K562 (cell line): ENCODE measurements at regions not wholly inside any gene's neighbourhood (a gene's known extent, or its start where the extent isn't known, plus 50 kb on each side); places are given as distances from the start of the nearest gene placed in this dataset.

Source experiments
- ATF7 ChIP-seq: fragments of 450-650 bp; IDR thresholded peaks from 2 replicates; pipeline ENCODE4 v1.7.1; 2014; ENCODE audit warnings: mild to moderate bottlenecking, moderate library complexity
- CBFB ChIP-seq: sonication (generic); formaldehyde crosslinking; IDR thresholded peaks from 2 replicates; pipeline ENCODE4 v1.4.0; 2020; ENCODE audit warnings: mild to moderate bottlenecking, missing genetic modification reagents
- ELF2 ChIP-seq: fragments of 250-450 bp; sonication (Bioruptor Pico); IDR thresholded peaks from 2 replicates; pipeline ENCODE4 v1.5.0; 2021; ENCODE audit warnings: mild to moderate bottlenecking
- ETV6 ChIP-seq, 3 experiments: fragments of 150-350 bp in 1 of 3; sonication (generic) in 1 of 3; formaldehyde crosslinking in 1 of 3; IDR thresholded peaks; 2 replicates each; pipeline versions ENCODE4 v1.6.1 to v1.8.0; 2014 to 2022; ENCODE audit warnings: borderline replicate concordance in 2 of 3, low read depth in 2 of 3, antibody characterized with exemption in 1 of 3, low read length in 1 of 3, mild to moderate bottlenecking in 1 of 3, missing genetic modification reagents in 1 of 3
- HMG20B ChIP-seq: fragments of 250-450 bp; sonication (Bioruptor Pico); IDR thresholded peaks from 2 replicates; pipeline ENCODE4 v1.5.0; 2021; ENCODE audit warnings: mild to moderate bottlenecking
- JUND ChIP-seq, 2 experiments: IDR thresholded peaks; 2 replicates in 1 of 2; 3 replicates in 1 of 2; pipeline ENCODE4 v1.6.1; 2011; ENCODE audit warnings: borderline replicate concordance in 2 of 2, low read depth in 2 of 2, low read length in 2 of 2, improper control_type of control experiment in 1 of 2, missing biosample characterization in 1 of 2, missing genetic modification characterization in 1 of 2, missing genetic modification reagents in 1 of 2
- KAT7 ChIP-seq: sonication (generic); formaldehyde crosslinking; IDR thresholded peaks from 2 replicates; pipeline ENCODE4 v1.8.0; 2022; ENCODE audit warnings: missing genetic modification reagents, mild to moderate bottlenecking, borderline replicate concordance
- KLF13 ChIP-seq: fragments of 450-650 bp; IDR thresholded peaks from 2 replicates; pipeline ENCODE4 v1.6.1; 2016; ENCODE audit warnings: missing genetic modification characterization, low read depth, mild to moderate bottlenecking, missing compliant biosample characterization, moderate library complexity, borderline replicate concordance
- LCOR ChIP-seq: sonication (generic); formaldehyde crosslinking; IDR thresholded peaks from 2 replicates; pipeline ENCODE4 v1.8.0; 2022; ENCODE audit warnings: mild to moderate bottlenecking, missing genetic modification reagents
- MBD2 ChIP-seq: sonication (generic); IDR thresholded peaks from 2 replicates; pipeline ENCODE4 v1.6.1; 2016; ENCODE audit warnings: low read depth, borderline replicate concordance
- MTA3 ChIP-seq: fragments of 450-650 bp; formaldehyde crosslinking; IDR thresholded peaks from 2 replicates; pipeline ENCODE4 v1.6.1; 2017; ENCODE audit warnings: mild to moderate bottlenecking, borderline replicate concordance
- MYBL2 ChIP-seq, 2 experiments: fragments of 450-650 bp in 1 of 2; sonication (generic) in 1 of 2; formaldehyde crosslinking in 1 of 2; IDR thresholded peaks; 2 replicates each; pipeline versions ENCODE4 v1.6.1 to v1.8.1; 2017 to 2022; ENCODE audit warnings: borderline replicate concordance in 1 of 2, inconsistent platforms in 1 of 2, low read depth in 1 of 2, mild to moderate bottlenecking in 1 of 2, missing genetic modification reagents in 1 of 2, moderate library complexity in 1 of 2
- PHF8 ChIP-seq: fragments of 200-600 bp; sonication (generic); IDR thresholded peaks from 2 replicates; pipeline ENCODE4 v1.6.1; 2012; ENCODE audit warnings: mixed run types, mild to moderate bottlenecking, inconsistent platforms, low read length, moderate library complexity, borderline replicate concordance
- PML ChIP-seq: IDR thresholded peaks from 2 replicates; pipeline ENCODE4 v1.6.1; 2012; ENCODE audit warnings: low read length, inconsistent platforms
- SRSF3 ChIP-seq: fragments of 200-400 bp; formaldehyde crosslinking; IDR thresholded peaks from 2 replicates; pipeline ENCODE4 v1.6.1; 2016; ENCODE audit warnings: mild to moderate bottlenecking, low read length, moderate library complexity; ENCODE audit not compliant: insufficient read depth
- U2AF1 ChIP-seq: fragments of 200-400 bp; formaldehyde crosslinking; optimal IDR thresholded peaks from 2 replicates; pipeline ENCODE3; 2017; ENCODE audit warnings: mild to moderate bottlenecking, low read depth, low read length, moderate library complexity
- YY1 ChIP-seq, 3 experiments: IDR thresholded peaks; 2 replicates each; pipeline ENCODE4 v1.6.1; 2011; ENCODE audit warnings: low read length in 2 of 3, mild to moderate bottlenecking in 2 of 3, moderate library complexity in 2 of 3, borderline replicate concordance in 1 of 3, control low read depth in 1 of 3, low read depth in 1 of 3; ENCODE audit not compliant: insufficient read depth in 3 of 3, insufficient replicate concordance in 2 of 3, control insufficient read depth in 1 of 3, insufficient read length in 1 of 3; ENCODE audit errors: extremely low read depth in 1 of 3
- TF ChIP-seq, protein P1 (sequence below): fragments of 450-650 bp; IDR thresholded peaks from 2 replicates; pipeline ENCODE4 v1.6.1; 2018; ENCODE audit not compliant: partially characterized antibody
- TF ChIP-seq, protein P2 (sequence below): fragments of 450-650 bp; formaldehyde crosslinking; IDR thresholded peaks from 2 replicates; pipeline ENCODE4 v1.4.0; 2020; ENCODE audit warnings: mild to moderate bottlenecking, mixed read lengths

DNA sequence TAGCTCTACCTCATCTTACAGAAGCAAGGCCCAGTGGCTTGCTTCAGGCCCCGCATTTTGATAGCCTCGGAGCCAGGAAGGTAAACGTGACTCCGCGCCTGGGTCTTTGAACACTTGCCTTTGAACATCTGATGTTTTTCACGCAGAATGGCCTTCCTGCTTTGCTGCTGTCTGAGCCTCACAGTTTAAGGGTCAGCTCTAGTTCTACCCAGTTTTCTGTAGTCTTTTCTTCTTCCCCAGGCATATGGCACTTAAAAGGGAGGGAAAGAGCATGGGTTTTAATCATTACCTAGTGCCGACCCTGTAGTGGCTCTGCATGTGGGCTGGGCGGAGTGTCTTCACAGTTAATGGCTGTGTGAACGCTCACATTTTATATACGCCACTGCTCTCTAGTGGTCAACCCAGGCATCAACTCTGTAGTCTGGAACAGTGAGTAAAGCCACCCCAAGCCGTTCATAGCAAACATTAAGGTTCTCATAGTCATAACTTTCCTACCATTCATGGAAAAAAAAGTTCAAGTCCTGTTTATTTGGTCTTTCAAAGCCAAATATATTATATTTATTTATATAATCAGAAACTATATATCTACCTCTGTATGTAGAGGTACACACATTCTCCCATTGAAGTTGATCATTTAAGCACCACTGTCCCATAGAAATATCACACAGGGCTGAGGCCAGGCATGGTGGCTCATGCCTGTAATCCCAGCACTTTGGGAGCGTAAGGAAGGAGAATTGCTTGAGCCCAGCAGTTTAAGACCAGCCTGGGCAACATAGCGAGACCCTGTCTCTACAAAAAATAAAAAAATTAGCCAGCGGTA lies 78.1 kb downstream of the IER5 start (continued):
- TF ChIP-seq MYBL2 (IDR thresholded peaks at IDR 0.05; ENCODE audit: low read depth), result no peak
- TF ChIP-seq MYBL2 (CRISPR knock-in tag; IDR thresholded peaks at IDR 0.05; ENCODE audit: borderline replicate concordance), result no peak
- TF ChIP-seq, protein P1, sequence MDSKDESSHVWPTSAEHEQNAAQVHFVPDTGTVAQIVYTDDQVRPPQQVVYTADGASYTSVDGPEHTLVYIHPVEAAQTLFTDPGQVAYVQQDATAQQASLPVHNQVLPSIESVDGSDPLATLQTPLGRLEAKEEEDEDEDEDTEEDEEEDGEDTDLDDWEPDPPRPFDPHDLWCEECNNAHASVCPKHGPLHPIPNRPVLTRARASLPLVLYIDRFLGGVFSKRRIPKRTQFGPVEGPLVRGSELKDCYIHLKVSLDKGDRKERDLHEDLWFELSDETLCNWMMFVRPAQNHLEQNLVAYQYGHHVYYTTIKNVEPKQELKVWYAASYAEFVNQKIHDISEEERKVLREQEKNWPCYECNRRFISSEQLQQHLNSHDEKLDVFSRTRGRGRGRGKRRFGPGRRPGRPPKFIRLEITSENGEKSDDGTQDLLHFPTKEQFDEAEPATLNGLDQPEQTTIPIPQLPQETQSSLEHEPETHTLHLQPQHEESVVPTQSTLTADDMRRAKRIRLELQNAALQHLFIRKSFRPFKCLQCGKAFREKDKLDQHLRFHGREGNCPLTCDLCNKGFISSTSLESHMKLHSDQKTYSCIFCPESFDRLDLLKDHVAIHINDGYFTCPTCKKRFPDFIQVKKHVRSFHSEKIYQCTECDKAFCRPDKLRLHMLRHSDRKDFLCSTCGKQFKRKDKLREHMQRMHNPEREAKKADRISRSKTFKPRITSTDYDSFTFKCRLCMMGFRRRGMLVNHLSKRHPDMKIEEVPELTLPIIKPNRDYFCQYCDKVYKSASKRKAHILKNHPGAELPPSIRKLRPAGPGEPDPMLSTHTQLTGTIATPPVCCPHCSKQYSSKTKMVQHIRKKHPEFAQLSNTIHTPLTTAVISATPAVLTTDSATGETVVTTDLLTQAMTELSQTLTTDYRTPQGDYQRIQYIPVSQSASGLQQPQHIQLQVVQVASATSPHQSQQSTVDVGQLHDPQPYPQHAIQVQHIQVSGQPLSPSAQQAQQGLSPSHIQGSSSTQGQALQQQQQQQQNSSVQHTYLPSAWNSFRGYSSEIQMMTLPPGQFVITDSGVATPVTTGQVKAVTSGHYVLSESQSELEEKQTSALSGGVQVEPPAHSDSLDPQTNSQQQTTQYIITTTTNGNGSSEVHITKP, result no peak
- TF ChIP-seq JUND (IDR thresholded peaks at IDR 0.05; ENCODE audit: borderline replicate concordance, low read depth, low read length), result peak; percentile 32; the same call in 1 of the 2 replicates
- TF ChIP-seq JUND (tag; IDR thresholded peaks at IDR 0.05; ENCODE audit: borderline replicate concordance, low read depth, low read length), result no peak; the same call in 2 of the 3 replicates
- TF ChIP-seq HMG20B (CRISPR knock-in tag), result no peak
- TF ChIP-seq, protein P2, sequence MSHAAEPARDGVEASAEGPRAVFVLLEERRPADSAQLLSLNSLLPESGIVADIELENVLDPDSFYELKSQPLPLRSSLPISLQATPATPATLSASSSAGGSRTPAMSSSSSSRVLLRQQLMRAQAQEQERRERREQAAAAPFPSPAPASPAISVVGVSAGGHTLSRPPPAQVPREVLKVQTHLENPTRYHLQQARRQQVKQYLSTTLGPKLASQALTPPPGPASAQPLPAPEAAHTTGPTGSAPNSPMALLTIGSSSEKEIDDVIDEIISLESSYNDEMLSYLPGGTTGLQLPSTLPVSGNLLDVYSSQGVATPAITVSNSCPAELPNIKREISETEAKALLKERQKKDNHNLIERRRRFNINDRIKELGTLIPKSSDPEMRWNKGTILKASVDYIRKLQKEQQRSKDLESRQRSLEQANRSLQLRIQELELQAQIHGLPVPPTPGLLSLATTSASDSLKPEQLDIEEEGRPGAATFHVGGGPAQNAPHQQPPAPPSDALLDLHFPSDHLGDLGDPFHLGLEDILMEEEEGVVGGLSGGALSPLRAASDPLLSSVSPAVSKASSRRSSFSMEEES, result no peak
- no peak for TF ChIP-seq U2AF1
- no peak for TF ChIP-seq SRSF3
- TF ChIP-seq PML, result no peak
- peak in 2 of 3 experiments; percentile 63 to 81 for TF ChIP-seq YY1 (IDR thresholded peaks at IDR 0.05; ENCODE audit: borderline replicate concordance in 1 of 3, control insufficient read depth in 1 of 3, extremely low read depth in 1 of 3, insufficient read depth in 3 of 3, insufficient read length in 1 of 3, insufficient replicate concordance in 2 of 3, low read depth in 1 of 3, low read length in 2 of 3)
- 0 out of 2 replicates have a peak, but pooled peaks have one; percentile 46 for TF ChIP-seq KAT7 (CRISPR knock-in tag)
- 0 out of 2 replicates have a peak, but pooled peaks have one; percentile 24 for TF ChIP-seq LCOR (CRISPR knock-in tag)
- TF ChIP-seq KLF13 (tag), result peak; percentile 17; the same call in 1 of the 2 replicates
- no peak for TF ChIP-seq ELF2 (CRISPR knock-in tag)
- TF ChIP-seq ATF7, result 0 out of 2 replicates have a peak, but pooled peaks have one; percentile 24
- peak; percentile 55; the same call in 1 of the 2 replicates for TF ChIP-seq MTA3
- no peak for TF ChIP-seq CBFB (CRISPR knock-in tag)
- TF ChIP-seq PHF8, result no peak
- no peak for TF ChIP-seq ETV6 (IDR thresholded peaks at IDR 0.05; ENCODE audit: borderline replicate concordance in 1 of 2, low read depth in 2 of 2, low read length in 1 of 2)
- no peak for TF ChIP-seq ETV6 (CRISPR knock-in tag; IDR thresholded peaks at IDR 0.05; ENCODE audit: borderline replicate concordance)
- 0 out of 2 replicates have a peak, but pooled peaks have one; percentile 16 for TF ChIP-seq MBD2
